Caco-2 (cell line): ENCODE measurements at regions not wholly inside any gene's neighbourhood (a gene's known extent, or its start where the extent isn't known, plus 50 kb on each side); places are given as distances from the start of the nearest gene placed in this dataset.

Source experiments
- BruUV-seq: library from RNA; stranded (reverse); fragments of 400-500 nt; replicated peaks from 2 replicates; lab custom pipeline; 2021; lab: Mats Ljungman, UMichigan
- CTCF ChIA-PET: fragments of 300-600 bp; sonication (Branson Sonifier 250); formaldehyde crosslinking; loops from one replicate; lab custom pipeline; 2022; ENCODE audit warnings: antibody characterized with exemption; lab: Charles Lee
- POLR2A ChIA-PET: fragments of 300-600 bp; sonication (Branson Sonifier 250); formaldehyde crosslinking; loops from one replicate; lab custom pipeline; 2022; ENCODE audit warnings: antibody characterized with exemption; lab: Charles Lee
- DNase-seq, 2 experiments: peaks; one replicate each; pipeline versions ENCODE4 v3.0.0 to v3.0.0-alpha.2; 2020 to 2022
- H3K27me3 ChIP-seq: replicated peaks from 2 replicates; pipeline ENCODE4 v1.6.0; 2011; ENCODE audit warnings: low read length; ENCODE audit not compliant: control insufficient read depth, insufficient read depth
- H3K36me3 ChIP-seq: 2 replicates; pipeline ENCODE4 v1.5.1; 2011; ENCODE audit warnings: low read length; ENCODE audit not compliant: control insufficient read depth, insufficient read depth
- H3K4me1 ChIP-seq: fragments of 250-450 bp; sonication (Bioruptor Pico); 2 replicates; pipeline ENCODE4 v1.5.1; 2020; ENCODE audit warnings: mild to moderate bottlenecking
- H3K4me3 ChIP-seq: 2 replicates; pipeline ENCODE4 v1.5.1; 2011; ENCODE audit warnings: low read depth, mild to moderate bottlenecking, control low read depth, low read length
- H3K9me3 ChIP-seq: fragments of 250-450 bp; sonication (Bioruptor Pico); 2 replicates; pipeline ENCODE4 v1.5.1; 2020; ENCODE audit warnings: mild to moderate bottlenecking, moderate library complexity
- H3K27ac Mint-ChIP-seq: one replicate; pipeline ENCODE4 v1.8.0; 2022; ENCODE audit warnings: mixed read lengths; ENCODE audit not compliant: unreplicated experiment
- H3K27me3 Mint-ChIP-seq: one replicate; pipeline ENCODE4 v1.8.0; 2022; ENCODE audit warnings: mixed read lengths; ENCODE audit not compliant: insufficient read depth, unreplicated experiment
- H3K36me3 Mint-ChIP-seq: one replicate; pipeline ENCODE4 v1.8.0; 2022; ENCODE audit warnings: mild to moderate bottlenecking, mixed read lengths; ENCODE audit not compliant: insufficient read depth, unreplicated experiment
- H3K4me1 Mint-ChIP-seq: one replicate; pipeline ENCODE4 v1.8.0; 2022; ENCODE audit warnings: low read depth, mixed read lengths; ENCODE audit not compliant: unreplicated experiment
- H3K4me3 Mint-ChIP-seq: one replicate; pipeline ENCODE4 v1.8.0; 2022; ENCODE audit warnings: mild to moderate bottlenecking, moderate library complexity, mixed read lengths; ENCODE audit not compliant: unreplicated experiment
- H3K9me3 Mint-ChIP-seq: one replicate; pipeline ENCODE4 v1.8.0; 2022; ENCODE audit warnings: mixed read lengths; ENCODE audit not compliant: unreplicated experiment
- intact Hi-C: fragments of 100-400 bp; cut with micrococcal nuclease; formaldehyde crosslinking; loops from one replicate; pipeline ENCODE4 v1.10.0; 2022; ENCODE audit not compliant: unreplicated experiment
- TF ChIP-seq, protein P1 (sequence below), 2 experiments: fragments of 200-600 bp in 1 of 2; IDR thresholded peaks; 1 replicate in 1 of 2; 2 replicates in 1 of 2; pipeline versions ENCODE4 v1.5.1 to v1.8.0; 2011 to 2022; ENCODE audit warnings: antibody characterized with exemption in 1 of 2, control low read depth in 1 of 2, inconsistent platforms in 1 of 2, low read depth in 1 of 2, low read length in 1 of 2, mild to moderate bottlenecking in 1 of 2, moderate library complexity in 1 of 2; ENCODE audit not compliant: insufficient read depth in 1 of 2, severe bottlenecking in 1 of 2, unreplicated experiment in 1 of 2

DNA sequence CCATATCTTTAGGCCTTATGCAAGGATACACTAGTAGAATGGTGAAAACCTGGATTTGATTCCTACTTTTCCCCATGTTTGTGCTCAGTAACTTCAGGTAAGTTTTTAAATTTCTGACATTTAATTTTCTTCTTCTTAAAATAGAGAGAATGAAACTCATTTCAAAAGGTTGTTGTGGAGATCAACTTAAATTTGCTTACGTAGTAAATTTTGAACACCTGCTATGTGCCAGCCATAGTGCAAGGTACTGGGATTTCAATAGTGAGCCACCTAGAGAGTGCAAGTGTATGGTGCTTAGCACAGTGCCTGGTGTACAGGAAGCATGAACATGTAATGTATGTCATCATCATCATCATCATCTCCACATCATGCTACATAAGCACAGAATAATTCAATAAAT is 73.6 kb upstream of the SMIM36 start:
- TF ChIP-seq, protein P1, sequence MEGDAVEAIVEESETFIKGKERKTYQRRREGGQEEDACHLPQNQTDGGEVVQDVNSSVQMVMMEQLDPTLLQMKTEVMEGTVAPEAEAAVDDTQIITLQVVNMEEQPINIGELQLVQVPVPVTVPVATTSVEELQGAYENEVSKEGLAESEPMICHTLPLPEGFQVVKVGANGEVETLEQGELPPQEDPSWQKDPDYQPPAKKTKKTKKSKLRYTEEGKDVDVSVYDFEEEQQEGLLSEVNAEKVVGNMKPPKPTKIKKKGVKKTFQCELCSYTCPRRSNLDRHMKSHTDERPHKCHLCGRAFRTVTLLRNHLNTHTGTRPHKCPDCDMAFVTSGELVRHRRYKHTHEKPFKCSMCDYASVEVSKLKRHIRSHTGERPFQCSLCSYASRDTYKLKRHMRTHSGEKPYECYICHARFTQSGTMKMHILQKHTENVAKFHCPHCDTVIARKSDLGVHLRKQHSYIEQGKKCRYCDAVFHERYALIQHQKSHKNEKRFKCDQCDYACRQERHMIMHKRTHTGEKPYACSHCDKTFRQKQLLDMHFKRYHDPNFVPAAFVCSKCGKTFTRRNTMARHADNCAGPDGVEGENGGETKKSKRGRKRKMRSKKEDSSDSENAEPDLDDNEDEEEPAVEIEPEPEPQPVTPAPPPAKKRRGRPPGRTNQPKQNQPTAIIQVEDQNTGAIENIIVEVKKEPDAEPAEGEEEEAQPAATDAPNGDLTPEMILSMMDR (IDR thresholded peaks at IDR 0.05; ENCODE audit: insufficient read depth in 1 of 2, low read depth in 1 of 2, low read length in 1 of 2, severe bottlenecking in 1 of 2, unreplicated experiment in 1 of 2), result no peak
- no peaks in the 10 kb centered on the region for H3K36me3 Mint-ChIP-seq
- intact Hi-C loops, result loop anchor here (1.0 kb wide), 1 partner anchor 58 kb away; no protein-coding TSS in a partner anchor
- ChIA-PET CTCF (no interaction called here), POLR2A (no interaction called here)
- BruUV-seq, result no TSS peak
- Histone ChIP-seq H3K27me3 (no peaks in the 10 kb centered on the region), H3K4me3 (no peak overlapping the region), H3K9me3 (no peaks in the 10 kb centered on the region), H3K4me1 (no peaks in the 10 kb centered on the region), H3K36me3 (no peaks in the 10 kb centered on the region)
- no peak overlapping the region for H3K27ac Mint-ChIP-seq
- H3K4me1 Mint-ChIP-seq, result no peaks in the 10 kb centered on the region
- peaks cover 10% of the 10 kb centered on the region for H3K27me3 Mint-ChIP-seq
- no peaks in the 10 kb centered on the region for H3K9me3 Mint-ChIP-seq
- no peak overlapping the region for H3K4me3 Mint-ChIP-seq
- DNase-seq, result no peak

DNA sequence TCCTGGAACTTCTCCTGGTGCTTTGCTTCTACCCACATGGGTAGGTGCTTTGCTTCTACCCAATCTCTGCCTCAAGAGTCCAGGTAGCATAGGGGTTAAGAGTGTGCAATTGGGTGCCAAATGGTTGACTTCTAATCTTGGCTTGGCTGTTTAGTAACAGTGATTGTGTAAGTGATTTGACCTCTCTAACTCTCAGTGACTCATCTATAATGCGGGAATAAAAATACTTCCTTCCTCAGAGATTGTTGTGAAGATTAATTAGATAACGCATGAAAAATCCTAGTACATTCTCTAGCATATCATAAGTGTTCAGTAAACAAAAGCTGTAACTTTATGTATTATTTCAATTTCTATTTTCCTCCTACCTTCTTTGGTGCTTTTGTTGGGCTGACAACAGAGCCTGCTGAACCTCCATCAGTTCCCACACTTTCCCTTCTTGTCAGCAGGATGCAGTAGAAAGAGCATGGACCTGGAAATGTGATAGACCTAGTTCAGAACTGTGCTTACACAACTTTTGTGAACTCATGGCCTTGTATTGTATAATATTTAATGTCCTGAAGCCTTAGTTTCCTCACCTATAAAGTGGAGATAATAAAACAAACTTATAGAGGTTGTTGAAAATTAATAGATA is 72.9 kb upstream of the SMIM36 start:
- H3K27me3 Mint-ChIP-seq, result peaks cover 10% of the 10 kb centered on the region
- H3K36me3 Mint-ChIP-seq, result no peaks in the 10 kb centered on the region
- H3K9me3 Mint-ChIP-seq, result no peaks in the 10 kb centered on the region
- Histone ChIP-seq H3K36me3 (no peaks in the 10 kb centered on the region), H3K4me1 (no peaks in the 10 kb centered on the region), H3K4me3 (no peak overlapping the region), H3K9me3 (no peaks in the 10 kb centered on the region), H3K27me3 (no peaks in the 10 kb centered on the region)
- BruUV-seq, result no TSS peak
- TF ChIP-seq, protein P1 (IDR thresholded peaks at IDR 0.05; ENCODE audit: insufficient read depth in 1 of 2, low read depth in 1 of 2, low read length in 1 of 2, severe bottlenecking in 1 of 2, unreplicated experiment in 1 of 2), result no peak
- H3K27ac Mint-ChIP-seq, result no peak overlapping the region
- intact Hi-C loops, result no loop called here
- ChIA-PET CTCF (no interaction called here), POLR2A (no interaction called here)
- no peaks in the 10 kb centered on the region for H3K4me1 Mint-ChIP-seq
- no peak overlapping the region for H3K4me3 Mint-ChIP-seq
- DNase-seq, result no peak

DNA sequence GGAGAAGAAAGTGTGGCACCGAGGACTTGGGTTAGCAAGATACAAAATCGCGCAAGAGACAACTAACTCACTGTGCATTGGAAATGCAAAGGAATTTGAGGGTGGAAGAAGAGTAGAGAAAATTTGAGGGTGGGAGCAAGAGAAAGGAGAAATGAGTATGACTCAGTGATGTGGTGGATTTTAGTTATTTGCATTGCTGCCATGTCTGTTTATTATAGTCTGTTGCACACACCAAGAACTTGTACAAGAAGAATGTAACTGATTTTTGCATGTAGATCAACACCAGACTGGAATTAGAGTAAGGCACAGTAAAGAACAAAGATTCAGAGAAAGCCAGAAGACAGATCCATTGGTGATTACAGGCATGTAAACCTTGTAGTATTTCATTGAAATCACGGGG is 71.6 kb upstream of the SMIM36 start:
- POLR2A ChIA-PET, result no interaction called here
- CTCF ChIA-PET, result no interaction called here
- Mint-ChIP-seq H3K27ac (no peak overlapping the region), H3K27me3 (peaks cover 10% of the 10 kb centered on the region), H3K4me3 (no peak overlapping the region), H3K36me3 (no peaks in the 10 kb centered on the region), H3K4me1 (no peaks in the 10 kb centered on the region), H3K9me3 (no peaks in the 10 kb centered on the region)
- Histone ChIP-seq H3K4me1 (no peaks in the 10 kb centered on the region), H3K36me3 (no peaks in the 10 kb centered on the region), H3K4me3 (no peak overlapping the region), H3K9me3 (no peaks in the 10 kb centered on the region), H3K27me3 (no peaks in the 10 kb centered on the region)
- TF ChIP-seq, protein P1 (IDR thresholded peaks at IDR 0.05; ENCODE audit: insufficient read depth in 1 of 2, low read depth in 1 of 2, low read length in 1 of 2, severe bottlenecking in 1 of 2, unreplicated experiment in 1 of 2), result no peak
- no peak for DNase-seq
- no TSS peak for BruUV-seq
- intact Hi-C loops, result no loop called here
